NOMO-1 treated with DMSO at 0.1 percent for 48 hours (cell line): ENCODE measurements at regions not wholly inside any gene's neighbourhood (a gene's known extent, or its start where the extent isn't known, plus 50 kb on each side); places are given as distances from the start of the nearest gene placed in this dataset.
A peak's percentile ranks its signal among the peaks of the same experiment; 100 is the strongest.

Experiments used
- DNase-seq: peaks from one replicate; lab custom pipeline; 2025; ENCODE audit not compliant: unreplicated experiment; lab: John Stamatoyannopoulos, UW

DNA sequence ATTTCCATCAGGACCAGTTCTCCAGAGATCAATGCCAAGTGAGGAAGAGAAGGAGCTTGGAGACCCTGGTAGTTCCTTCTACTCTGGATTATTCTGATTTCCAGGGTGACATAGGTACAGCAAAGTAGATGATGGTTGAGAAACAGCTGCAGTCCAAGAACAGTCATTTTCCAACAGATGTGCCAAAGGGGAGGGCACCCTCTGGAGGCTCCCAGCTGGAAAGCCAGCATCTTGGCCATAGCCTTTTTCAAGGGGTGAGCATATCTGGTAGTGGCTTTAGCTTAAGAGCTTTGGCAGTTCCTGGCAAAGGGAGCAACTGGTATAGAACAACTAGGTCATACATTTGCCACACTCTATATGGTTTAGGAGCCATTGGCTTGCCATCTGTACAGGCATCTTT, 492.7 kb downstream of the RASEF start:
- no peak for DNase-seq

DNA sequence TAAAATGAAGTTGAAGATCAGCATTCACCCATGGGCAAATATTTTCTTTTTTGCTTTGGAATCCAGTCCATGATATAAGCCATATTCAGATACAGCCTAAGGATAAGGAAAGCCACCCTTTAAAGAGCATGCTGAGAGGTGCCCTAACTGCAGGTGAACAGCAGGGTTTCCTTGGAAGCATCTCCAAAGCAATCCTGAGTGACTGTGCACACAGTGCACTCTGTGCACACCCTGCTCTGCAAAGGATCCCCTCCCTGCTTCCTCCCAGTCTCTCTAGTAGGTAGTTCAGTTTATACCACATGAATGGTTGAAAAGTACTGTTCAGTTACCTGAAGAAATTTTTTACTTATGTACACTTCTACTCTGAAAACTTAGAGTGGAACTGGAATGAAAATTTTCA, 491.4 kb downstream of the RASEF start:
- no peak for DNase-seq

DNA sequence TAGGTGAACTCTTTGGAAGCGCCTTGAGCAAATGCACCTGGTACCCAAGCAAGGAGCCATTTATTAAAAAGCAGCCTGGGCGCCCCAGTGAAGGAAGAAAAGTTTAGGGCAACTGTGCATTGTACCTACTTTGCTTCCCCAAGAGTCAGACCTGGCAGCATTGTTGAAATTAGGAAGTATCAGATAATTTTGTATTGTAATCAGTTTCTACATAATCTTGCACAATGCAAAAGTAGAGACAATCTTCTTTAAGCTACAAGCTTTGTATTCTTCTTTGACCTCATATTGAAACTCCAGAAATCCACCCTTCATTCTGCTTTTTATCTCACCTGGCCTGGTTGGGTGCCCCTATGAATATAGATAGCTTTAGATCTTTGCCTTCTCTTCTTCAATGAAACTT, 490.8 kb downstream of the RASEF start:
- peak; percentile 39 for DNase-seq

DNA sequence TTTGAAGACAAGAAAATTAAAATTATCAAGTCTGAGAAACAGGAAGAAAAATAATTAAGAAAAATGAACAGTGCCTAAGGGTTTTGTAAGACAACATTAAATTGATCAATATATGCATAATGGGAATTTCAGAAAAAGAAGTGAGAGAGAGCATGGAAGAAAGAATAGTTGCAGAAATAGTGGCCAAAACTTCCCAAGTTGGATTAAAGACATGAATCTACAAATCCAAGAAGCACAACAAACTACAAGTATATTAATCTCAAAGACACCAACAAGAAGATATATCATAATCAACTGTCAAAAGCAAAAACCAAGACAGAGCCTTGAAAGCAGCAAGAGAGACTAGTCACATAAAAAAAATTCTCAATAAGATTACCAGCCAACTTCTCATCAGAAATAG, 488.0 kb downstream of the RASEF start:
- DNase-seq: no peak

DNA sequence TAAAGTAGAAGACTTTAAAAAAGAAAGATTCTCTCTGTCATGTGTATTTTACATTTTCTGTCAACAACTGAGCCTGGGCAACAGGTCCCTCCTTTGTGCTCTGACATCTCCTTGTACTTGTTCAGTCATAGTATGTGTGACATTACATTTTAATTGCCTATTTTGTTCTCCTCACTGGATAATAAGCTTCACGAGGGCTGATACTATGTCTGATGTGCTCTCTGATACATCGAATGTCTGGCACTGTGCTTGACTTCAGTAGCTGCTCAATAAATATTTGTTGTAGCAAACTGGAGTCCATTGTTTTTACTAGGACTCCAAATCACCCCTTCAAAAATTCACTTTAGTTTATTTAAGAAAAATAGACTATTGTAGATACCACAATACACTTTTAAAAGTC, 482.0 kb downstream of the RASEF start:
- DNase-seq: no peak

DNA sequence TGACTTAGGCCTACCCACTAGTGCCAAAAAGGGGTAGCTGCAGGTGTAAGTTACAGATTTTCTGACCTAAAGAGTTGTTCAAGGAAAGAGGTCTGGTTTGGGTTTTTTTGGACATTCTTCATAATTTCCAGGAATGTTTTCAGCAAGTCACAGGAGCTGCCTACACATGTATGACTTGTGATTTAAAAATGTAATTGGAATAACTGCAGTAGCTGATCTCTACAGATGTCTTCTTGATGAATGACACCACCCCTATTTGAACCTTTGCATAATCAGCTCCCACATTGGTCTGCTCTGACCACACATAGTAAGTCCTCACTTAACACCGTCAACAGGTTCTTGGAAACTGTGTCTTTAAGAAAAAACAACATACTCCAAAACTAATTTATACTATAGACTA, 481.4 kb downstream of the RASEF start:
- DNase-seq: no peak

DNA sequence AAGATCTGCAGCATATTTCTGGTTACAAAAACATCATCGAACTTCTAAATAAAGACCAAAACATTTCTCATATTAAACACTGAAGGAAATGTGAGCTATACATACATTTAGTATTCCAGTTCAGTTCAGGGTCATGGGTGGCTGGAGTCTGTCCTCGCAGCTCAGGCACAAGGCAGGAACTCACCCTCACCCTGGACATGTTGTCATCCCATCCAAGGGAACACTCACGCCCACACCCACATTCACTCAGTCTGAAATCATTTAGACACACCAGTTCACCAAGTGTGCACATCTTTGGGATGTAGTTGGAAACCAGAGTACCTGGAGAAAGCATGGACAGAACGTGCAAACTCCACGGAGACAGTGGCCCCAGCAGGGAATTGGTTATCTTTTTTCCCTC, 481.0 kb downstream of the RASEF start:
- no peak for DNase-seq

DNA sequence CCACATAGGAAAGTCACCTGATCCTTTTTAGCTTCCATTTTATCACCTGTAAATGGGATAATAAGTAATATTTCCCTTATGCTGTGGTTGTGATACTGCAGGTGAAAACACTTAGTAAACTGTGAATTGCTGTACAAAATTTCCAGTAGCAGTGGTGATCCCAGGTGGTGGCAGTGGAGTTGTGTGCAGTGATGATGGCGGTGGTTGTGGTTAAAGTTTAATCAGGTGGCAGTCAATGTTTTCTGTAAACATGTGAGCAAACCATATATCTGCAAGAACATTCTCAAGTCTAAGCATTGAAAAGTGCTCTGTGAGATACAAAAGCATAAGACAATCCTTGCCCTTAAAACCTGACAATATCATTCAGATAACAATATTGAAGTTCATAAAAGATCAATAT, 480.2 kb downstream of the RASEF start:
- DNase-seq: no peak

DNA sequence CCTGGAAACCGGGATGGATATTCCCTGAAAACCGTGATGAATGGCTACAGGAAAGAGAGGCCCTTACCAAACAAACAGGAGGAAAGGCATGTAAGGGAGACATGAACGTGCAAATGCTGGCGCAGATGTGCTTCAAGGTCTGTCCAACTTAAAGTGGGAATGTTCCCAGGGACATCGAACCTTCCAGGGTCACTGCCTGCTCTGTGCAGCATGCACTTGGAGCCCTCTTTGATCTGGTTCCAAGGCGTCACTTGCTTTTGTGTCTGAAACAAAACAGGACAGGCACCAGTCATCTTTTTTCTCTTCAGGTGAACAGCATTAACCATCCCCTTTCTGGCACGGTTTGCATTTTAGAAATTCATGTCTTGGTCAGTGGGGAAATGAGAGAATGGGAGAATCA, 479.4 kb downstream of the RASEF start:
- no peak for DNase-seq

DNA sequence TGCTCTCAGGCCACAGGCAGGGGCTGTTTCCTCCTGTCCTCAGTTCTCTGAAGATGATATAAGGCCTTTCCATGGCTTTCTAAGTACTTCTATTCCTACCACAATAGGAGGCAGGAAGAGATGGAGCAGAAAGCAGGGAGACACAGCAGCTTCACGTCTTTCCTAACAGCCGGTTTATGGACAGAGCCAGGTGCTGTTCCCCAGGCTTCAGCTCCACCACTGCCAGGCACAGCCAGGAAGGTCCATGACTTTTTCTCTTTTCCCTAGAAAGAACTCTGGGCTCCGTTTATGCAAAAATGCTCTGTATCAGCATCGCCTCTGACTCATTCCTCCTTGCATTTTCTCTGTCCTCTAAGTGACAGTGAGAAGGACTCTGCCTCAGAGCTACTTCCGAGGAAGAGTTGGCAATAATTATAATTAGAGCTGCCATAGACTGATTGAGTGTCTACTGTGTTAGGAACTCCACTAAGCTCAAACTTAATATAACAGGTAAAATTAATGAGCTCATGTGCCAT, 478.5 kb downstream of the RASEF start:
- DNase-seq: no peak

DNA sequence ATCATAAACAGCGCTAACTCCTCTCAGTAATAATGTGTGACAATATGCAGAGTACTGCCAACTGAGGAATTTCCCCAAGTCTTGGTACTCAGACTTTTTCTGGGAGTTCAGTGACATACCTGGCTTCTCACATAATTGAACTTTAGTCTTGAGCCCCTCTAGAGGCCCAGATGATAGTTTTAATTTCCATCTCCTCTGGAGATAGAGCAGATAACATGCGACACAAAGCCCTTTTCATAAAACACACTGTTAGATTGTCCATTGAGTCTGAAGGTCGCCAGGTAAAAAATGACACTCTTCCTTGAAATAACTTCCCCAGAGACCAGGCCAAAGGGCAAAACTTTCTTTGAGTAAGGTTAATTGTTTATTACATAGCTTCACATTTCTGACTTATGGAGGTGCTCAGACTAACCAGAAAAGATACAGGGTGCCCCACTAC, 476.0 kb downstream of the RASEF start:
- no peak for DNase-seq

DNA sequence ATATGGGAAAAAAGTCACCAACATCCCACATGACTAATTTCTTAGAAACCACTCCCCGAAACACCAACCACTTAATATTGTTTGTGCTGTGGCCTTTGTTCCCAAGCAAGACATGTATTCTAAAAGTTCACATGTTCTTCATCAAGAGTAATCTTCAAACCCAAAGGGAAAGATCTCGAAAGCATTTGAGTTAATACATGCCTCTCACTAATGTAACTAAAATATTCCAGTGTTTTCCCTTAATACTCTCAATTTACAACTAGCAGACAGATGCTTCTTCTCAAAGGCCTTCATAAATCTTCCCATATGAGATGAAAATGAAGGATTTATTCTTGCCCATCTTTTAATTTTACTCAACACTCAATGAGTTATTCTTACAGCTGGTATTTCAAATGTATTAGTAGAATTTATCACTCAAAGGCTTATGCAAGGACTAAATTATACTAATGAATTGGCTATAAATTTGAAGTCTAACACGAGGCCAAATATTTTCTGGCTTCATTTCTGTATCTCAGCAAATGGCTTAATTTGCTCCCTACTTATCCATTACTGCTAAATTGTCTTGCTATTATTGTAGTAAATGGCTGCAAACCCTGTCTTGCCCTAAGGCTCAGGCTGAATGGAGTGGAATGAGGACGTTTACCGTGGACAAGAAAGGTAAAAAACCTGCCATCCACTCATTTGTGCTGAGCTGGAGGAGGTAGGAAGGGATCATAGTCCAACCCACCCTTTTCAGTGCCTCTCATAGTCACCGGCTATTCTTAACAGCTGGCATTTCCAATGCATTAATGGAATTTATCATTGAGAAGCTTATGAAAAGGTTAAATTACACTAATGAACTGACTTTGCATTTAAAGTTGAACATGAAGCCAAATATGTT, 474.4 kb downstream of the RASEF start:
- no peak for DNase-seq

DNA sequence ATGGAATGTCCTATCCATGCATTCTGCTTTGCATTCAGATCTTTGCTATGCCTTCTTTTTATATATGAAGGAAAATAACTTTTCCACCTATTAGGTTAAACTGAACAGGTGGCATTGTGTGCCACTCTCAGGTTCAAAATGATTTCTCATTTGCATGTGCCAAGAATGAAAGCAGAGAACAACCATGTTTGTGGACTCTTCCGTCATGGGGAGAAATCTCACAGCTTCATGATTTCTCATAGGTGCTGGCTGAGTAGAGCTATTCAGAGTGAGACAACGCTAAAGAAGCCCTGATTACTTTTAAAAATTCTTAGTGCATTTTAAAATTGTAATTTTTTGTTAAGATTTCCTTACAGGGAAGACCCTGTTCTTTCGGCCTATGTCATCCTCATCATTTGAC, 472.1 kb downstream of the RASEF start:
- no peak for DNase-seq

DNA sequence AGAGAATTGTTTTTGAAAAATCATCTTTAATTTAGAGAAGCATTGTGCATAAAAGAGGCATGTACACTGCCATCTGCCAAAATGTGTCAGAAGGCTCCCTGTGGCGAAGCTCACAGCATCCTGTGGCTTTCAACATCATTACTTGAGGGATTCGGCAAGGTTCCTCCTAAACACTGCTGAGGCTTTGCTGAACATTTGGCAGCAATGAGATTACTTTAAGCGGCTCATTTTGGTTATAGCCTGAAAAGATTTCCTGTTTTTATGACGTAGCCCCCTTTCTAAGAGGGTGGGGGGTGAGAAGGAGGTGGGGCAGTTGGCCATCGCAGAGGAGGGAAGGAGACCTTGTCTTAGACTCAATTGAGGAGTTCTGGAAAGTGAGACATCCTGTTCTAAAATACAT, 469.4 kb downstream of the RASEF start:
- DNase-seq: no peak

DNA sequence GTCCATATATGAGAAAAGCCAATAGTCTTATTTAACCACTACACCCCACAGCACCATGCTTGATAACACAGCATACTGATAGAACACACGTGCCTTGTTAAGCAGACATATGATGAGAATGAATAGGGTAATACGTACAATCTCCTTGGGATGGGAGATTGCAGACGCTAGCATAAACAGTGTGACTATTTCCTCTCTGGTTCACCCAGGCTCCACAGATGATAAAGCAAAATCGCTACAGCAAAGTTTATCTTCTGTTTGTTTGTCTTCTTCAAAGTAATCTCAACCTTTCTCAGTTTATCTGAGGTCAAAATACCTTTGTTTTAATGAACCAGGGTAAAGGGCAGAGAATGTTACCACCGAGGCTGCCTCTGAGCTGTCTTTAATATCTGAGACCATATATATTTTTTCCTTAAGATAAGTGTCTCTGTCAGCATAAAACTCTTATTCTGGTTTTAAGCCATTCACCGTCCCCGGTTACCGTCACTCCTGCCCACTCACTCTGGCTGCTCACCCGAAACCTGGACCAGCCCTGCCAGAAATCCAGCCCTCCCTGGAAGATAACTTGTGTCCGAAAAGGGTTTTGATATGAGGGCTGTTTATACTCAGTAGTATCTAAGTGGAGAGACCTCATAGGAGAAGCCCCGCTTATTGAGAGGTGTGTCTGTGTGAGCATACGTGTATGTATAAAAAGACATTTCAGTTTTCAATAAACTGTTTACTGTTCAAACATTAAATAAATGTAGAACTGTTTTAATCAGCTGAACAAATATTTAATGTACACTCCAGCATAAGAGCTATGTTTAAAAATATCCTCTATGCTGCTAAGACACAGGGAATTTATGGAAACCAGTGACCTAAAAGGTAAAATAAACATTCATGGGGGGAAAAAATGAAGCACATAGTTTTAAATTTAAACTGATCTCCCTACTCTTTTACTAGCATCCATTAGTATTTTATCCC, 465.4 kb downstream of the RASEF start:
- no peak for DNase-seq

DNA sequence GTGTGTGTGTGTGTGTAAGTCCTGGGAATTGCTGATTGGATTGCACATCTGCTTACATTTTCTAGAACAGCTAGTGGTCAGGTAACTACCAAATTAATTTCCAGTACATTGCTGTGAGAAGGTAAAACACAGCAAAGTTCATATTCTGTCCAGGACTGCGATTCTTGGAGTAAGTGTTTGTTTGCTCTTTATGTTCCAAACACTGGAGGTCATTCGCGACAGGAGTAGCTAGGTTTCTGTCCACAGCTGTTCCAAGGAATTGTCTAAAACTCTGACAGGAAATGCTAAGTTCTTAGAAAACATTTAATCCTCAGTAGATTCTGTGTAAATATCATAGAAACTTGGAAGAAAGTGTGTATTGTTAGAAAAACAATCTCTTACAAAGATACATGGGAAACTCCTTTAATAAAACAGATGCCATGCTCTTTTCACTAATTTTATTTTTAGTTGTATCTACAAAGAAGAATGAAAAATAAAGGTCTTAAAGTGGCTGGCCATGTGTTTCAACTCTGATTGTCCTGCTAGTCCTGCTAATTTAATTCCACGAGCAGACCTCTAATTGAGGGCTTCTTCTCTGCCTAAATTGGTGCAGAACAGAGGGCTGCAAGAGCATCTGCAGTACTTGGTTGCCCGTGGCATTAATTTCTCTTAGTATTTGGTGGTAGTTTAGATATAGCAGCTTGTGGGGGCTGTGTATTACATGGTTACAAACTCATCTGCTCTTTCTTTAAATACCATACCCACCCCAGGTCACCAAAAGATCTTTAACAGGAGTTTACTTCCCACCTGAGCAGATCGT, 464.5 kb downstream of the RASEF start:
- DNase-seq: no peak

DNA sequence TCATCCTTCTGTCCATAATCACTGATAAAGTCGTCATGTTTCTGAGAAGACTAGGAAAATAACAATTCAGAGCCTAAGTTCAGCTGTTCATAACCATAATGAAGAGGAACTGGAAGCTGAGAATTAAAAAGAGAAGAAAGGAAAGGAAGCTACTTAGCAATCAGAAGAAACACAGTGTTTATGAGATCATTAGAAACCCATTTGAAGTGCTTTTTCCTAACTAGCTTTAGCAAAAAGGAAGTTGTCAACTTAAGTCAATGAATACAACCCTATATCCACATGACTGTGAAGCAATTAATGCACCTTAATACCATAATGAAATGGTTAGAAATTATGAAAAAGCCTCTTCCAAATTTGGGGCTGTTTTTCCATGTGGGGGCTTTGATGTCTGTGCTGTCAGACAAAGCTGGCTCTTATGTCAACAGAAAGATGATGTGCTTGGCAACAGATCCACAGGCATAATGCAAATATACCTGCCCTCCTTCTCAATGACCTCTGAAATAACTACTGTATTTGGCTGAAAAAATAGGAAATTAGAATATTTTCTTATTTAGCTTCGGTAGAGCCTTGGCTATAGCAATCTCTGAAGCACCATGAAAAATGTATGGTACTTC, 463.5 kb downstream of the RASEF start:
- DNase-seq: peak; percentile 8

DNA sequence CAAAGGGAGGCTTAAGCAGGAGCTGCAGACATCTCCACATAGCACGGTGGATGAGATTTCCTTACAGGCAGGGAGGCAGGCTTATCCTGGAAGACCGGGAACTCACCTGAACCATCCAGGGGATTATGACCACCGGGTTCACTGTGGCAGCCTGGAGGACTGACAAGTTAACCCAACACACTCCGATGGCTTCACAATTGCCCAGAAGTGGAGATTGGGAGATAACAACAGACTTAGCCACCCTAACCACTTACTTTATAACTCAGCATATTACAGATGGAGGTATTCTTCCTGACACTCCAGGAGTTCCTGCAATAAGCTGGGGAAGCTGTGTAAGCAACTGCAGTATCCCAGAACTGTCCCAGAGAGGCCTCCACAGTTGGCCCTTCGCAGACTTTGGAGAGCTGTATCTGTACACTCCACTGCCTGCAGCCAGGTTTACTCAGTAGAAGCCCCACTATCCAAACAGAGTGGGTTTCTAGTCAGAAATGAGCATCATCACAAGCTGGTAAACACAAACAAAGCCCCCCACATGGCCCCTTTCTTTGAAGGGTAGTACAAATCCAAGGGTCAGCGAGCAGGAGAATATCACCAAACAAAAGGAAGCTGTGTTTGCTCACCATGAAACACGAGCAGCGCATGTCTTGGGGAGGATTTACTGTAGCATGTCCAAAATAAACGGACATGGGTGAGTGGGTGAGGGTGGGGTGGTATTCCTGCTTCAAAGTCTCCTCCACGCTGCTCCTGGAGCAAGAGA, 462.2 kb downstream of the RASEF start:
- DNase-seq: no peak

DNA sequence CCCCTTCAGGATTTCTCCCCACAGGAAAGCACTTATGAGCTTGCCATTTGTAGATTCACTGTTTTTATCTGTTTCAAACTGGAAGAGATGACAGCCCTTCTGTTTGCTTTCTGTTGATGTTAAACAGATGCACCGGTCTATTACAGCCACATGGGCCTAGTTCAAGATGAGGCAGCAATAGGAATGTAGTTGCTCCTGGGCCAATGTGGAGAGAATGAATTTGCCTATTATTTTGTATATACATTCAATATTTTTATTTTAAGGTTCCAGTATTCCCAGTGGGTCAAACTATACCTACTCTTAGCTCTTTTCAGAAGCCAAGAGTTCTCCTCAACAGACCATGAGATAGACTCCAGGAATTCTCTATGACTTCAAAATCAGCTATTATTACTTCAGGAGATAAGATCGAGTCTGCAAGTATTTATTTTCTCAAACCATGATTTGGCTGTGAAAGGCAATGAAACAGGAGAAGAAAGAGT, 461.6 kb downstream of the RASEF start:
- DNase-seq: no peak
